Transverse colon (tissue), 4 donors: ENCODE measurements at regions not wholly inside any gene's neighbourhood (a gene's known extent, or its start where the extent isn't known, plus 50 kb on each side); places are given as distances from the start of the nearest gene placed in this dataset.

Experiments
- EP300 ChIP-seq: sonication (generic); formaldehyde crosslinking; IDR thresholded peaks from one replicate; pipeline ENCODE4 v1.6.1; 2017; ENCODE audit warnings: antibody characterized with exemption, low read depth
- POLR2A ChIP-seq: fragments of 450-650 bp; IDR thresholded peaks from one replicate; pipeline ENCODE4 v1.6.1; 2016; ENCODE audit warnings: antibody characterized with exemption, mild to moderate bottlenecking, moderate library complexity
- POLR2AphosphoS5 ChIP-seq, 3 donors: sonication (generic); formaldehyde crosslinking; IDR thresholded peaks; one replicate each; pipeline ENCODE4 v1.6.1; 2016; ENCODE audit warnings: antibody characterized with exemption in 3 of 3
- TF ChIP-seq, protein P1 (sequence below), 5 experiments: fragments of 200-600 bp in 3 of 5; fragments of 450-650 bp in 2 of 5; sonication (generic) in 3 of 5; IDR thresholded peaks; 1 replicate in 2 of 5; 2 replicates in 3 of 5; pipeline ENCODE4 v1.5.1; 2016 to 2017; ENCODE audit warnings: antibody characterized with exemption in 5 of 5, inconsistent platforms in 3 of 5, mild to moderate bottlenecking in 2 of 5, moderate library complexity in 1 of 5

DNA sequence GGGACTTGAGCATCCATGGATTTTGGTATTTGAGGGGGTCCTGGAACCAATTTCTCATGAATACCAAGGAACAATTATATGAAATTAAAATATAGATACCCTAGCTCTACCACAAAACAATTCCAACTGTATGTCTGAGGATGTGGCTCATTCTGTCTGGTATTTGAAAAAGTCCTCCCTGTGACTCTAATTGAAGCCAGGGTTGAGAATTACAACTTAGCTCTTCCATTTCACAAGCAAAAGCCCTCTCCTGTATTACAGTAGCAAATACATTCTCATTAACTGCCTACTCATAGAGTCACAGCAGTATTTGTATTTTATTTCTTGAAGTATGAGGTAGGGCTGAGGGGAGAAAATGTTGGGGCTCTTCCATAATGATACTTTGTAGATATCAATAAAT is 187.8 kb upstream of the OLFM3 start:
- TF ChIP-seq, protein P1, sequence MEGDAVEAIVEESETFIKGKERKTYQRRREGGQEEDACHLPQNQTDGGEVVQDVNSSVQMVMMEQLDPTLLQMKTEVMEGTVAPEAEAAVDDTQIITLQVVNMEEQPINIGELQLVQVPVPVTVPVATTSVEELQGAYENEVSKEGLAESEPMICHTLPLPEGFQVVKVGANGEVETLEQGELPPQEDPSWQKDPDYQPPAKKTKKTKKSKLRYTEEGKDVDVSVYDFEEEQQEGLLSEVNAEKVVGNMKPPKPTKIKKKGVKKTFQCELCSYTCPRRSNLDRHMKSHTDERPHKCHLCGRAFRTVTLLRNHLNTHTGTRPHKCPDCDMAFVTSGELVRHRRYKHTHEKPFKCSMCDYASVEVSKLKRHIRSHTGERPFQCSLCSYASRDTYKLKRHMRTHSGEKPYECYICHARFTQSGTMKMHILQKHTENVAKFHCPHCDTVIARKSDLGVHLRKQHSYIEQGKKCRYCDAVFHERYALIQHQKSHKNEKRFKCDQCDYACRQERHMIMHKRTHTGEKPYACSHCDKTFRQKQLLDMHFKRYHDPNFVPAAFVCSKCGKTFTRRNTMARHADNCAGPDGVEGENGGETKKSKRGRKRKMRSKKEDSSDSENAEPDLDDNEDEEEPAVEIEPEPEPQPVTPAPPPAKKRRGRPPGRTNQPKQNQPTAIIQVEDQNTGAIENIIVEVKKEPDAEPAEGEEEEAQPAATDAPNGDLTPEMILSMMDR (IDR thresholded peaks at IDR 0.05) = no peak
- no peak for TF ChIP-seq POLR2A
- no peak for TF ChIP-seq POLR2AphosphoS5 (IDR thresholded peaks at IDR 0.05)
- no peak for TF ChIP-seq EP300
